HEK293T (cell line): ENCODE measurements at regions not wholly inside any gene's neighbourhood (a gene's known extent, or its start where the extent isn't known, plus 50 kb on each side); places are given as distances from the start of the nearest gene placed in this dataset.

ENCODE experiments used
- CTCF ChIA-PET: fragments of 350-600 bp; formaldehyde crosslinking; extraction: SDS; loops from one replicate; lab custom pipeline; 2021; ENCODE audit warnings: antibody characterized with exemption, inconsistent platforms; lab: Yijun Ruan, JAX
- POLR2A ChIA-PET: fragments of 350-600 bp; formaldehyde crosslinking; extraction: SDS; loops from one replicate; lab custom pipeline; 2020; ENCODE audit warnings: antibody characterized with exemption, inconsistent platforms; lab: Yijun Ruan, JAX
- DNase-seq: peaks from one replicate; pipeline ENCODE4 v3.0.0; 2012; ENCODE audit warnings: mixed read lengths; ENCODE audit errors: extremely low spot score
- ARNT ChIP-seq: fragments of 450-650 bp; IDR thresholded peaks from 2 replicates; pipeline ENCODE4 v1.6.1; 2017; ENCODE audit warnings: mild to moderate bottlenecking
- BHLHE40 ChIP-seq: fragments of 450-650 bp; IDR thresholded peaks from 2 replicates; pipeline ENCODE4 v1.6.1; 2016; ENCODE audit warnings: mild to moderate bottlenecking, moderate library complexity, borderline replicate concordance
- CTBP1 ChIP-seq: fragments of 450-650 bp; IDR thresholded peaks from 2 replicates; pipeline ENCODE4 v1.6.1; 2016; ENCODE audit warnings: borderline replicate concordance
- ELF4 ChIP-seq: fragments of 450-650 bp; IDR thresholded peaks from 2 replicates; pipeline ENCODE4 v1.6.1; 2017; ENCODE audit warnings: antibody characterized with exemption
- FOXA1 ChIP-seq: fragments of 450-650 bp; IDR thresholded peaks from 2 replicates; pipeline ENCODE4 v1.6.1; 2016; ENCODE audit warnings: mild to moderate bottlenecking
- FOXK2 ChIP-seq: fragments of 450-650 bp; IDR thresholded peaks from 2 replicates; pipeline ENCODE4 v1.6.1; 2016; ENCODE audit warnings: mild to moderate bottlenecking
- FOXM1 ChIP-seq: fragments of 450-650 bp; IDR thresholded peaks from 2 replicates; pipeline ENCODE4 v1.6.1; 2017; ENCODE audit warnings: mild to moderate bottlenecking, borderline replicate concordance
- HDGF ChIP-seq: fragments of 450-650 bp; IDR thresholded peaks from 2 replicates; pipeline ENCODE4 v1.6.1; 2017; ENCODE audit warnings: antibody characterized with exemption, borderline replicate concordance
- L3MBTL2 ChIP-seq: fragments of 450-650 bp; conservative IDR thresholded peaks from 2 replicates; pipeline ENCODE4 v1.6.1; 2016; ENCODE audit warnings: mild to moderate bottlenecking
- LEF1 ChIP-seq: fragments of 450-650 bp; IDR thresholded peaks from 2 replicates; pipeline ENCODE4 v1.6.1; 2017; ENCODE audit warnings: mild to moderate bottlenecking, borderline replicate concordance
- NFRKB ChIP-seq: fragments of 450-650 bp; IDR thresholded peaks from 2 replicates; pipeline ENCODE4 v1.6.1; 2016; ENCODE audit warnings: mild to moderate bottlenecking, moderate library complexity
- PKNOX1 ChIP-seq: fragments of 450-650 bp; IDR thresholded peaks from 2 replicates; pipeline ENCODE4 v1.6.1; 2016
- SP1 ChIP-seq: fragments of 450-650 bp; IDR thresholded peaks from 2 replicates; pipeline ENCODE4 v1.6.1; 2017
- SUZ12 ChIP-seq: fragments of 450-650 bp; IDR thresholded peaks from 2 replicates; pipeline ENCODE4 v1.6.1; 2016; ENCODE audit warnings: mild to moderate bottlenecking
- TARDBP ChIP-seq: fragments of 450-650 bp; IDR thresholded peaks from 2 replicates; pipeline ENCODE4 v1.6.1; 2016
- ZNF384 ChIP-seq: fragments of 450-650 bp; IDR thresholded peaks from 2 replicates; pipeline ENCODE4 v1.6.1; 2016

GRCh38 chr4:177546745-177547144, 104.5 kb upstream of the AGA start:
- no peak for DNase-seq
- POLR2A ChIA-PET = no interaction called here
- CTCF ChIA-PET = no interaction called here
- TF ChIP-seq NFRKB (no peak), LEF1 (no peak), L3MBTL2 (no peak), PKNOX1 (no peak), FOXA1 (no peak), HDGF (no peak), FOXM1 (no peak), ZNF384 (no peak), ARNT (no peak), ELF4 (no peak), SP1 (no peak)

GRCh38 chr4:177547985-177548384, 105.7 kb upstream of the AGA start:
- TF ChIP-seq PKNOX1 = no peak
- no peak for TF ChIP-seq ARNT
- TF ChIP-seq HDGF = no peak
- no peak for TF ChIP-seq ZNF384
- CTCF ChIA-PET = no interaction called here
- DNase-seq = no peak
- POLR2A ChIA-PET = no interaction called here

- DNase-seq = peak; percentile 26
- CTCF ChIA-PET = interaction anchor here (0.7 to 2.3 kb wide), 2 partner anchors 305 to 465 kb away, joined by 3 to 5 read pairs; no protein-coding TSS in a partner anchor
- POLR2A ChIA-PET = no interaction called here
- TF ChIP-seq PKNOX1 = no peak
- TF ChIP-seq FOXM1 = no peak
- TF ChIP-seq CTBP1 = no peak
These were observed 112.9 kb upstream of the AGA start for GRCh38 chr4:177555007-177555574.

GRCh38 chr4:177557416-177557815, 115.2 kb upstream of the AGA start:
- CTCF ChIA-PET = no interaction called here
- TF ChIP-seq BHLHE40 (no peak), HDGF (no peak), PKNOX1 (no peak)
- POLR2A ChIA-PET = no interaction called here
- DNase-seq = no peak

- TF ChIP-seq SUZ12 = no peak
- no peak for TF ChIP-seq NFRKB
- no peak for TF ChIP-seq SP1
- TF ChIP-seq FOXM1 = no peak
- no peak for TF ChIP-seq TARDBP
- TF ChIP-seq FOXA1 = no peak
- no peak for TF ChIP-seq L3MBTL2
- TF ChIP-seq ARNT = no peak
- no peak for TF ChIP-seq CTBP1
- TF ChIP-seq ELF4 = no peak
- no peak for TF ChIP-seq PKNOX1
- TF ChIP-seq BHLHE40 = no peak
- TF ChIP-seq FOXK2 = no peak
- TF ChIP-seq ZNF384 = no peak
- no peak for TF ChIP-seq HDGF
- TF ChIP-seq LEF1 = no peak
- ChIA-PET POLR2A (no interaction called here), CTCF (no interaction called here)
- DNase-seq = no peak
These were observed 116.8 kb upstream of the AGA start for GRCh38 chr4:177558995-177559394.

GRCh38 chr4:177562163-177562562, 119.9 kb upstream of the AGA start:
- no peak for DNase-seq
- no peak for TF ChIP-seq TARDBP
- no peak for TF ChIP-seq CTBP1
- POLR2A ChIA-PET = no interaction called here
- CTCF ChIA-PET = no interaction called here
